IMR-90 (cell line): ENCODE measurements at regions not wholly inside any gene's neighbourhood (a gene's known extent, or its start where the extent isn't known, plus 50 kb on each side); places are given as distances from the start of the nearest gene placed in this dataset.

Experiments used
- ATAC-seq: fragments of 200-7000 bp; cut with Tn5 transposase; 2 replicates; pipeline ENCODE4 v1.9.1; 2020; ENCODE audit warnings: low read depth, mild to moderate bottlenecking, moderate library complexity
- BruUV-seq: library from RNA; stranded (reverse); fragments of 400-500 nt; replicated peaks from 2 replicates; lab custom pipeline; 2021; lab: Mats Ljungman, UMichigan
- CTCF ChIA-PET: fragments of 300-600 bp; formaldehyde crosslinking; extraction: SDS; loops from one replicate; lab custom pipeline; 2021; ENCODE audit warnings: antibody characterized with exemption; lab: Yijun Ruan, JAX
- POLR2A ChIA-PET: fragments of 300-600 bp; sonication (Branson Sonifier 250); formaldehyde crosslinking; loops from one replicate; lab custom pipeline; 2022; ENCODE audit warnings: antibody characterized with exemption; ENCODE audit not compliant: unreplicated experiment; lab: Charles Lee
- DNase-seq: peaks from one replicate; pipeline ENCODE4 v3.0.0; 2013
- H2AFZ ChIP-seq: replicated peaks from 2 replicates; pipeline ENCODE3; 2013; ENCODE audit warnings: low read length, mild to moderate bottlenecking; ENCODE audit not compliant: poor library complexity
- H2AK5ac ChIP-seq: 2 replicates; pipeline ENCODE4 v1.6.1; 2013; ENCODE audit warnings: low read depth, low read length, inconsistent platforms
- H2AK9ac ChIP-seq: replicated peaks from 2 replicates; pipeline ENCODE3; 2013; ENCODE audit warnings: mild to moderate bottlenecking, low read depth, low read length, moderate library complexity; ENCODE audit not compliant: poor library complexity
- H2BK120ac ChIP-seq: 2 replicates; pipeline ENCODE4 v1.6.1; 2013; ENCODE audit warnings: low read depth, low read length, inconsistent platforms
- H2BK15ac ChIP-seq: 3 replicates; pipeline ENCODE4 v1.6.1; 2013; ENCODE audit warnings: low read depth, low read length, inconsistent platforms
- H2BK20ac ChIP-seq: 2 replicates; pipeline ENCODE4 v1.6.1; 2013; ENCODE audit warnings: low read depth, mild to moderate bottlenecking, inconsistent platforms, low read length, moderate library complexity
- H2BK5ac ChIP-seq: 2 replicates; pipeline ENCODE4 v1.6.1; 2013; ENCODE audit warnings: mild to moderate bottlenecking, low read depth, low read length, inconsistent platforms; ENCODE audit not compliant: poor library complexity, severe bottlenecking
- H3K14ac ChIP-seq: replicated peaks from 2 replicates; pipeline ENCODE4 v1.6.1; 2013; ENCODE audit warnings: low read depth, low read length, inconsistent platforms
- H3K18ac ChIP-seq: 2 replicates; pipeline ENCODE4 v1.6.1; 2013; ENCODE audit warnings: low read depth, low read length, control low read depth
- H3K23ac ChIP-seq: 2 replicates; pipeline ENCODE4 v1.6.1; 2013; ENCODE audit warnings: low read depth, low read length, inconsistent platforms
- H3K27ac ChIP-seq: 2 replicates; pipeline ENCODE4 v1.5.1; 2013; ENCODE audit warnings: mild to moderate bottlenecking, control low read depth, low read length; ENCODE audit not compliant: insufficient read depth
- H3K27me3 ChIP-seq: 2 replicates; pipeline ENCODE4 v1.6.1; 2013; ENCODE audit warnings: low read length; ENCODE audit not compliant: control insufficient read depth, insufficient read depth
- H3K36me3 ChIP-seq: 2 replicates; pipeline ENCODE4 v1.6.1; 2013; ENCODE audit warnings: low read length, mixed read lengths; ENCODE audit not compliant: control insufficient read depth, insufficient read depth
- H3K4ac ChIP-seq: 2 replicates; pipeline ENCODE4 v1.6.1; 2013; ENCODE audit warnings: low read depth, low read length, inconsistent platforms
- H3K4me1 ChIP-seq: 2 replicates; pipeline ENCODE4 v1.6.1; 2013; ENCODE audit warnings: low read length, mixed read lengths; ENCODE audit not compliant: control insufficient read depth, insufficient read depth
- H3K4me2 ChIP-seq: 2 replicates; pipeline ENCODE4 v1.6.1; 2013; ENCODE audit warnings: low read depth, mild to moderate bottlenecking, control low read depth, low read length, moderate library complexity
- H3K4me3 ChIP-seq: 2 replicates; pipeline ENCODE4 v1.5.1; 2013; ENCODE audit warnings: low read depth, mild to moderate bottlenecking, control low read depth, low read length, moderate library complexity; ENCODE audit not compliant: insufficient read depth
- H3K56ac ChIP-seq: 2 replicates; pipeline ENCODE4 v1.6.1; 2013; ENCODE audit warnings: low read length, inconsistent platforms; ENCODE audit not compliant: insufficient read depth; ENCODE audit errors: extremely low read depth
- H3K79me1 ChIP-seq, 2 experiments: 2 replicates each; pipeline ENCODE4 v1.6.1; 2013; ENCODE audit warnings: low read length in 2 of 2, inconsistent platforms in 1 of 2, low read depth in 1 of 2
- H3K9ac ChIP-seq: 2 replicates; pipeline ENCODE4 v1.6.1; 2013; ENCODE audit warnings: low read depth, low read length, control low read depth
- H3K9me1 ChIP-seq: 2 replicates; pipeline ENCODE4 v1.6.1; 2013; ENCODE audit warnings: low read length, inconsistent platforms; ENCODE audit not compliant: insufficient read depth
- H3K9me3 ChIP-seq: 2 replicates; pipeline ENCODE4 v1.6.1; 2013; ENCODE audit warnings: low read length; ENCODE audit not compliant: control insufficient read depth, insufficient read depth
- H4K20me1 ChIP-seq: 2 replicates; pipeline ENCODE4 v1.6.1; 2013; ENCODE audit warnings: low read length, inconsistent platforms; ENCODE audit not compliant: insufficient read depth
- H4K5ac ChIP-seq: 2 replicates; pipeline ENCODE4 v1.6.1; 2013; ENCODE audit warnings: mild to moderate bottlenecking, low read depth, low read length, control low read depth
- H4K8ac ChIP-seq, 2 experiments: 2 replicates each; pipeline ENCODE4 v1.6.1; 2013; ENCODE audit warnings: low read depth in 2 of 2, low read length in 2 of 2, control low read depth in 1 of 2, inconsistent platforms in 1 of 2
- H4K91ac ChIP-seq: 2 replicates; pipeline ENCODE4 v1.6.1; 2013; ENCODE audit warnings: low read depth, low read length, inconsistent platforms; ENCODE audit not compliant: insufficient read depth
- BHLHE40 ChIP-seq: fragments of 150-350 bp; IDR thresholded peaks from 2 replicates; pipeline ENCODE4 v1.6.1; 2016; ENCODE audit warnings: mild to moderate bottlenecking, low read depth, low read length
- CEBPB ChIP-seq: IDR thresholded peaks from 2 replicates; pipeline ENCODE4 v1.6.1; 2012; ENCODE audit warnings: low read depth, low read length, improper control_type of control experiment
- CHD1 ChIP-seq: IDR thresholded peaks from 2 replicates; pipeline ENCODE4 v1.6.1; 2012; ENCODE audit warnings: low read depth, low read length, improper control_type of control experiment
- CTCF ChIP-seq: conservative IDR thresholded peaks from 2 replicates; pipeline ENCODE4 v1.5.1; 2012; ENCODE audit warnings: mild to moderate bottlenecking, low read depth, low read length, improper control_type of control experiment
- FOS ChIP-seq: fragments of 150-350 bp; IDR thresholded peaks from 2 replicates; pipeline ENCODE4 v1.6.1; 2016; ENCODE audit warnings: low read depth, low read length
- MAZ ChIP-seq: IDR thresholded peaks from 2 replicates; pipeline ENCODE4 v1.6.1; 2012; ENCODE audit warnings: low read depth, mild to moderate bottlenecking, low read length, improper control_type of control experiment, moderate library complexity, borderline replicate concordance
- NFE2L2 ChIP-seq: fragments of 150-350 bp; IDR thresholded peaks from 2 replicates; pipeline ENCODE4 v1.6.1; 2016; ENCODE audit warnings: low read depth, mild to moderate bottlenecking, low read length
- POLR2A ChIP-seq: IDR thresholded peaks from 2 replicates; pipeline ENCODE4 v1.6.1; 2012; ENCODE audit warnings: mild to moderate bottlenecking, low read depth, low read length
- RCOR1 ChIP-seq: IDR thresholded peaks from 2 replicates; pipeline ENCODE4 v1.6.1; 2012; ENCODE audit warnings: mild to moderate bottlenecking, low read length, improper control_type of control experiment; ENCODE audit not compliant: insufficient replicate concordance
- RFX5 ChIP-seq: IDR thresholded peaks from 2 replicates; pipeline ENCODE4 v1.8.0; 2012; ENCODE audit warnings: low read depth, mild to moderate bottlenecking, low read length, moderate library complexity
- SMC3 ChIP-seq: fragments of 150-350 bp; IDR thresholded peaks from 2 replicates; pipeline ENCODE4 v1.6.1; 2016; ENCODE audit warnings: low read depth, mild to moderate bottlenecking, antibody characterized with exemption, low read length, moderate library complexity
- USF2 ChIP-seq: fragments of 150-350 bp; IDR thresholded peaks from 2 replicates; pipeline ENCODE4 v1.6.1; 2017; ENCODE audit warnings: mild to moderate bottlenecking, antibody characterized with exemption, low read length, low read depth
- WGBS, 2 experiments: methylation state at CpG; one replicate each; pipeline versions ENCODE4 v1.1.5 to v1.1.7; 2013; ENCODE audit warnings: missing lambda C conversion rate in 2 of 2; ENCODE audit not compliant: insufficient read length in 1 of 2; ENCODE audit errors: extremely low coverage in 2 of 2; 5-methylcytosine and 5-hydroxymethylcytosine counted together
- dilution Hi-C: fragments of 300-500 bp; cut with HindIII; formaldehyde crosslinking; loops from one replicate; pipeline ENCODE4 v1.14.3; 2018; ENCODE audit warnings: low sequenced_read_pairs; ENCODE audit not compliant: unreplicated experiment
- in situ Hi-C: fragments of 300-500 bp; cut with MboI; formaldehyde crosslinking; loops from 3 replicates; pipeline ENCODE4 v1.14.3; 2019; ENCODE audit warnings: low sequenced_read_pairs, inconsistent platforms, mixed read lengths
- intact Hi-C: fragments of 100-400 bp; cut with micrococcal nuclease; formaldehyde crosslinking; loops from 2 replicates; pipeline ENCODE4 v1.10.0; 2022

DNA sequence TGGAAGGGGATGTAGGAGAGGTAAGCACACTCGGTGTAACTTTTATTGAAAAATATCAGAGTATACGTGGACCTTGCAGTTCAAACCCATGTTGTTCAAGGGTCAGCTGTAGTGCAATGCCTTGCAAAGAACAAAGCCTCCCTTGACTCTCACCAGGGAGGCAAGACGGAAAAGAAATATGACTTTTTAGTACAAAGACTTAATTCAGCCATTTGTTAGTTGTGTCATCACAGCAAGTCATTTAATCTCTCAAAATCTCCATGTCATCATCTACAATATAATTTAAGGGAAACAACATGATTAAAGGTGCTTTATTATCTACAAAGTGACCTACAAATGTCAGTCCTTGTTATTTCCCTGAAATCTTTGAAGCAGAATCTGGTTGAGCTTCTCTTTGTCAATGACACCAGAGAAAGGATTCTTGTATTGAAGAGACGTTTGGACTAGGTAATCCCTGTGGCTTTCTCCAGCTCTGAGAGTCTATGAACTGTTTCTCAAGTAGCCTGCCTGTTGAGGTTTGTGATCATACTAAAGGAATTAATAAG is 502.8 kb downstream of the REEP3 start:
- Histone ChIP-seq H3K4me3 (no peak overlapping the region), H2AFZ (no peak overlapping the region), H2BK15ac (no peak overlapping the region), H4K20me1 (no peaks in the 10 kb centered on the region), H3K27me3 (no peaks in the 10 kb centered on the region), H2BK120ac (no peak overlapping the region), H2AK5ac (no peak overlapping the region), H4K8ac (no peak overlapping the region), H4K91ac (no peak overlapping the region), H3K14ac (no peak overlapping the region), H3K9ac (no peak overlapping the region), H3K4me1 (no peaks in the 10 kb centered on the region), H3K4me2 (no peak overlapping the region), H3K4ac (no peak overlapping the region), H3K36me3 (no peaks in the 10 kb centered on the region), H3K9me1 (no peaks in the 10 kb centered on the region), H3K9me3 (0 out of 2 replicates have a peak, but pooled peaks cover 2% of the 10 kb centered on the region), H2AK9ac (no peak overlapping the region), H3K79me1 (no peaks in the 10 kb centered on the region), H3K27ac (no peak overlapping the region), H3K23ac (no peak overlapping the region), H3K56ac (no peak overlapping the region), H2BK5ac (no peak overlapping the region), H4K5ac (no peak overlapping the region), H2BK20ac (no peak overlapping the region), H3K18ac (no peak overlapping the region)
- TF ChIP-seq POLR2A (no peak), RCOR1 (no peak), MAZ (no peak), BHLHE40 (no peak), FOS (no peak), CTCF (no peak), CHD1 (no peak), CEBPB (no peak), SMC3 (no peak), USF2 (no peak), NFE2L2 (no peak), RFX5 (no peak)
- DNase-seq = no peak
- in situ Hi-C loops = no loop called here
- CTCF ChIA-PET = no interaction called here
- no peak for ATAC-seq
- intact Hi-C loops = no loop called here
- POLR2A ChIA-PET = no interaction called here
- WGBS, 2 experiments = no CpG with 5 or more reads among the region's 4 CpGs
- BruUV-seq = no TSS peak
- dilution Hi-C loops = no loop called here
